ENCODE measurements at regions not wholly inside any gene's neighbourhood (a gene's known extent, or its start where the extent isn't known, plus 50 kb on each side); places are given as distances from the start of the nearest gene placed in this dataset.

DNA sequence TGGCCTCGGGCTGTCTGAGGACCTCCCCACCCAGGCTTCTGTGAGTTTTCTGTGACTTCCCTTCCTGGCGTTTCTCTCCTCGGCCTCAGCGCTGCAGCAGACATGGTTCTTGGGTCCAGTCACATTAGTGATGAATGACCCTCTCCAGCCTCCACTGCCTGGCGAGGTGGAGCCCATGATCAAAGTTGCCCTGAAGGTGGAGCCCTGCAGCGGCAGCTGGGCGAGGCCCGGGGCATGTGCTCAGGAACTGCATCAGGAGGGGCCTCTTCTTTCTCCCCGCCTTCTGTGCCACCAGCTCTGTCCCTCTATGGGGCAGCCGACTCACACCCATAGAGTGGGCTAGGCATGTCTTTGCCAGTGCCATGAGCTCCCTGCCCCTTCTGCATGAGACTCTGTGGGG lies 1079.7 kb downstream of the TBC1D22A start:
- TF ChIP-seq CTCF (IDR thresholded peaks at IDR 0.05; ENCODE audit: insufficient read depth, low read depth, low read length) = no peak
- CTCF ChIA-PET = no interaction called here
- Histone ChIP-seq H3K4me3 (ENCODE audit: low read depth, low read length) (no peak overlapping the region), H3K36me3 (ENCODE audit: control insufficient read depth, insufficient read depth, low read length) (no peaks in the 10 kb centered on the region), H3K27me3 (ENCODE audit: control insufficient read depth, insufficient read depth, low read length) (no peaks in the 10 kb centered on the region)
- POLR2A ChIA-PET = no interaction called here
- DNase-seq (ENCODE audit: low read depth) = no peak

GRCh38 chr22:47841156-47841555 lies 1078.7 kb downstream of the TBC1D22A start:
- H3K36me3 ChIP-seq (ENCODE audit: control insufficient read depth, insufficient read depth, low read length) = no peaks in the 10 kb centered on the region
- TF ChIP-seq CTCF (IDR thresholded peaks at IDR 0.05; ENCODE audit: insufficient read depth, low read depth, low read length) = no peak
- no peak for DNase-seq (ENCODE audit: low read depth)
- CTCF ChIA-PET = no interaction called here
- no peak overlapping the region for H3K4me3 ChIP-seq (ENCODE audit: low read depth, low read length)
- H3K27me3 ChIP-seq (ENCODE audit: control insufficient read depth, insufficient read depth, low read length) = no peaks in the 10 kb centered on the region
- POLR2A ChIA-PET = no interaction called here

DNA sequence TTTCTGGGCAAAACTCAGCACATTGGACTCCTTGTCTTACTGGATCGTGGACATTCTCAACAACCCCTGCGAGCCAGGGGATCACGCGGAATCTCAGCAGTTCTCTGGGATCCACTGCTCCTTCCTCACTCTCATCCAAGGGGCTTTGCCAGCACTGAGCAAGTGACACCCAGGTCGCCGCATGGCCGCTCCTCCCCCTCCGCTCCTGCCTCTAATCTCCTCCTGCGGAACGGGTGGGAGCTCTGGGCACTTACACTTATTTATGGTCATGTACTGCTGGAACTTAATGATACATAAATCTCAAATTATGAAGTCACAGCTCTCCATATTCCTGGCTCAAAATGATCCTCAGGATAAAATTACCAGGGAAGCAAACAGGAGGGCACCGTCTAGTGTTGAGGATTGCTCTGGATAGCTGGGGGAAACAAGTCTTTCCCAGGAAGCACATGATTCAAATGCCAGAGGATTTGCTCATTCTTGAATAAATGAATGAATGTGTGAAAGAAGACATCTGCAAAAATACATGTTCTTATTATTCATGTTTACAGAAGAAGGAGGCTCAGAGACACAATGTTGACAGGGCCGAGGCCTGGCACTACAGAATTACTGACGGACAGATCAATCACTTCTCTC lies 1077.3 kb downstream of the TBC1D22A start:
- no peaks in the 10 kb centered on the region for H3K36me3 ChIP-seq (ENCODE audit: control insufficient read depth, insufficient read depth, low read length)
- TF ChIP-seq CTCF (IDR thresholded peaks at IDR 0.05; ENCODE audit: insufficient read depth, low read depth, low read length) = no peak
- H3K27me3 ChIP-seq (ENCODE audit: control insufficient read depth, insufficient read depth, low read length) = no peaks in the 10 kb centered on the region
- no peak overlapping the region for H3K4me3 ChIP-seq (ENCODE audit: low read depth, low read length)
- POLR2A ChIA-PET = no interaction called here
- CTCF ChIA-PET = no interaction called here
- DNase-seq (ENCODE audit: low read depth) = no peak

DNA sequence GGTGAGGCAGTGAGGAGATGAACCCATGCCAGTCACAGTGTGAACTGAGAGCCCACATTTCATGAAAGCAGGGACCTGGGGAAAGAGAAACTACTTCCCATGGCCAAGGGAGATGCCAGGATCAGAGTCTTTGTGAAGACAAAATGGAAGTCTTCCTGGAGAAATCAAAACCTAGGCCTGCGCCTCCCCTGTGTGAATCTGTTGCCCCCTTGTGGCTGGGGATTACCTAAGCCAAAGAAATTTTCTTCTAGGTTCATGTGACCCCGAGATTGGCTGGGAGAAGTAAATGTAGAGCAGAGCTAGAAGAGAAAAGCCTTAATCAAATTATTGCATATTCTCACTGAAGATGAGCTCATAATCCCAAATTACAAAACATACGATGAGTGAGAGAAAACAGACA lies 1075.3 kb downstream of the TBC1D22A start:
- no peak overlapping the region for H3K4me3 ChIP-seq (ENCODE audit: low read depth, low read length)
- no peaks in the 10 kb centered on the region for H3K27me3 ChIP-seq (ENCODE audit: control insufficient read depth, insufficient read depth, low read length)
- ChIA-PET CTCF (no interaction called here), POLR2A (no interaction called here)
- no peak for DNase-seq (ENCODE audit: low read depth)
- no peaks in the 10 kb centered on the region for H3K36me3 ChIP-seq (ENCODE audit: control insufficient read depth, insufficient read depth, low read length)
- TF ChIP-seq CTCF (IDR thresholded peaks at IDR 0.05; ENCODE audit: insufficient read depth, low read depth, low read length) = no peak

DNA sequence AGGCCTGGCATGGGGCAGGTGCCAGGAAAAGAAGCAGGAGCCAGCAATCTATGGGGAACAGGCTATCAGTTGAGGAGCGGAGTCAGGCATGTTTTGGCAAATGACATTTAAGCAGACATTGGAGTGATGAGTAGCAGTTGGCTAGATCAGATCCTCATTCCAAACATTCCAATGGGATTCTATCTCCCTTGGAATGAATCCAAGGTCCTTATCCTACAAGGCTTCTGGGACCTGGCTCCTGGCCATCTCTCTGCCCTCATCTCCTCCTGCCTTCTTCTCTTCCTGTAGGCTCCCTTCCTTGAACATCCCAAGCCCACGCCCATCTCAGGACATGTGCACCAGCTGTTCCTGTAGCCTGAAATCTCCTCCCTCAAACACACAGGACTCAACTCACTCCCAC lies 1074.5 kb downstream of the TBC1D22A start:
- no peaks in the 10 kb centered on the region for H3K36me3 ChIP-seq (ENCODE audit: control insufficient read depth, insufficient read depth, low read length)
- no peak overlapping the region for H3K4me3 ChIP-seq (ENCODE audit: low read depth, low read length)
- DNase-seq (ENCODE audit: low read depth) = no peak
- POLR2A ChIA-PET = no interaction called here
- H3K27me3 ChIP-seq (ENCODE audit: control insufficient read depth, insufficient read depth, low read length) = no peaks in the 10 kb centered on the region
- TF ChIP-seq CTCF (IDR thresholded peaks at IDR 0.05; ENCODE audit: insufficient read depth, low read depth, low read length) = no peak
- CTCF ChIA-PET = no interaction called here

Measured in BJ (cell line).